ENCODE measurements at regions not wholly inside any gene's neighbourhood (a gene's known extent, or its start where the extent isn't known, plus 50 kb on each side); places are given as distances from the start of the nearest gene placed in this dataset.
A peak's percentile ranks its signal among the peaks of the same experiment; 100 is the strongest.
"Not testable (repeated sequence)": the region's sequence is repeated elsewhere in the genome, so short reads cannot be mapped to it uniquely, and the experiment has no call there.

- DNase-seq = no peak
These were observed 134.2 kb upstream of the FRG1 start for GRCh38 chr4:189806506-189806905.

DNA sequence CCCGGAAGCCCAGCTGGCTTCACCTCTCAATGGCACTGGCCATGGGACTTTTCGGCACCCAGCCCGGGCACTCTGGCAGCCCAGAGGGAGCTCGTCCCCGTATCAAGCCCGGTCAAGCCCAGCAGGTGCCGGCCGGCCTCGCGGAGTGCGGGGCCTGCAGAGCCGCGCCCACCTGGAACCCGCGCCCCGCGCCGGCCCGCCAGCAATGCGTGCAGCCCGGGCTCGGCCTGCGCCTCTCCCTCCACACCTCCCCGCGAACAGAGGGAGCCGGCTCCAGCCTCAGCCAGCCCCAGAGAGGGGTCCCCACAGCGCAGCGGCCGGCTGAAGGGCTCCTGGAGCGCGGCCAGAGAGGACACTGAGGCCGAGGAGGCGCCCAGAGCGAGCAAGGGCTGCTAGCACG, 133.6 kb upstream of the FRG1 start:
- DNase-seq = no peak

DNA sequence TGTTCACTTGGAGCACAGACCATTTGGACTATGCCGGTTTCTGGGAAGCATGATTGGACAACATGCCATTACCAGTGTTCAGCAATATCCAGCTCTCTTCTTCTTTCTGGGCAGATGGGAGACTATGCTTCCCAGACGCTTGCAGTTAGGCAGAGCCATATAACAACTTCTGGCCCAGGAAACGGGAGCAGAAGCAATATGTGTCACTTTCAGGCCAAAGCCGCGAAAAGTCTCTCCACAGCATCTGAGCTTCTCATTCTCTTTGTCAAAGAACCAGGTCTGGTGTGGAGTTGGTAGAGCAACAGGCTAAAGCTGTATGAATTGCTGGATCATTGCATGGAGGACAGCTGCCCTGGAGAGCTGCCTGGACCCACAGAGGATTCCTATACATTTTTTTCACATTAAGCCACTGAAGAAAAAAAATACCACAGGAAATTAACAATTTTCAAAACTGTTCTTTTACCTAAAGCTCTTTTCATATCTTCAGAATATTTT, 131.4 kb upstream of the FRG1 start:
- DNase-seq = no peak

- no peak for DNase-seq
These were observed 130.8 kb upstream of the FRG1 start for GRCh38 chr4:189809839-189810238.

DNA sequence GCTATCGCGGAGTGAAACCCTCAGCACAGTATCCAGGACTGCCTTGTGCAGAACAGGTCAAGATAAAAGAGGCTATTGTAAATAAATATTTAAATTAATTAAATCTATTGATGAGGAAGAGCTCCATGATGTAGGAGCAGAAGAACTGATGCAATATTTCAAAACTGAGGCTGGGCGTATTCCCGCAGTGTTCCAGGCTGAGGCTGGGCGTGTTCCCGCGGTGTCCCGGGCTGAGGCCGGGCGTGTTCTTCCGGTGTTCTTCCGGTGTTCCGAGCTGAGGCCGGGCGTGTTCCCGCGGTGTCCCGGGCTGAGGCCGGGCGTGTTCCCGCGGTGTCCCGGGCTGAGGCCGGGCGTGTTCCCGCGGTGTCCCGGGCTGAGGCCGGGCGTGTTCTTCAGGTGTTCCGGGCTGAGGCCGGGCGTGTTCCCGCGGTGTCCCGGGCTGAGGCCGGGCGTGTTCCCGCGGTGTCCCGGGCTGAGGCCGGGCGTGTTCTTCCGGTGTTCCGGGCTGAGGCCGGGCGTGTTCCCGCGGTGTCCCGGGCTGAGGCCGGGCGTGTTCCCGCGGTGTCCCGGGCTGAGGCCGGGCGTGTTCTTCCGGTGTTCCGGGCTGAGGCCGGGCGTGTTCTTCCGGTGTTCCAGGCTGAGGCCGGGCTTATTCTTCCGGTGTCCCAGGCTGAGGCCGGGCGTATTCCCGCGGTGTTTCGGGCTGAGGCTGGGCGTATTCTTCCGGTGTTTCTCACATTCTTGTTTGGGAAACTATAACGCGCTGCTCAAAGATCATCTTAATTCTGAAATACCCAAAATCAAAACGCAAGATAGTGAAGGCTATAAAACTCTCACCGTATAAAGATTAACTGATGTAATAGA, 130.1 kb upstream of the FRG1 start:
- not testable (repeated sequence) for DNase-seq

DNA sequence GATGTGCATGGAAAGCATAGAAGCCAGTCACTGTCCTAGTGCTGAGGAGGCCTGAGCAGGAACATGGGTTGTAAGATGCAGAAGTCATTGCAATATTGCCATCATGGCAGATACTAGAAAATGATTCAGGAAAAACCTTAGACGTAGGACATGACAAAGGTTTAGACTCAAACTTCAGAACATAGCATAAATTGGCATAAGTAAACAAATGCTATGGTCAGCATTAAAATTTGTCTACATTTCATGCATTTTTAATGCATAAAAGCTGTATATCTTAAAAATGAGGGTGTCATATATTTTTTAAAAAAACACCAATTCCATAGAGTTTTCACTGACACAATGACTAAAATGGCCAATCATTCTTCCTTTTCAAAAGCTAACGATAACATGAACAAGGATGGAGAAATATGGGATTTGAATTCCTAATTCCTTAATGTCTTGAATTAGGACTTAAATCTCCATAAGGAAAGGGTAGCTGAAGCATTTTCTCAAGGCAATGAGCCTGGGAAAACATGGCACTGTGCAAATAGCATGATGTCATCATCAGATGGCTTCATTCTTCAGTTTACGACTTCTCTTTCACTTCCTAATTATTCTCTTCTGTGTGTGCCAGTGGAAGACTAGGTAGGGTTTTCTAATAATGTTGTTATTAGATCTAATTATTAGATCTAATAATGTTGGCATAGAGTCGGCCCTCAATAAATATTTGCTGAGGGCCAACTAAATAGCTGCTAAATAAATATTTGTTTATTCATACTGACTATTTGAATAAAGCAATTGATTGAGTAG, 125.1 kb upstream of the FRG1 start:
- no peak for DNase-seq

GRCh38 chr4:189822326-189822725, 118.3 kb upstream of the FRG1 start:
- DNase-seq = no peak

DNA sequence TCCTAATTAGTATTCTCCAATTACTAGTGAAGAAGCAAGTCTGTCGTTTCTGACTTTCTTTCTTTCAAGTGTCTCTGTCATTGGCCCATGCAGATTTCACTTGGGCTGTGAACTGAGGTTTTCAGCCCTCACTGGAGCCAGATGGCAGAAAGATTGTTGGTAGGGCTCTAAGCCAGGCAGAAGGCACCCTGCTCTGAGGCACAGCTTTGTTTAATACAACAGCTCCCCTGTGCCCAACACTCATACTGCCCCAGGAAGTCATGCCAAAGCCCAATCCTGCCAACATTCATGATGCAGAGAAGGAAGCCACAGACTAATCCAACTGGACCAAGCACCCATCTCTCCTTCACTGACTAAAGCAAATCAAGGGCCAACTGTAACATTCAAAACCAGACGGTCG, 117.1 kb upstream of the FRG1 start:
- DNase-seq = no peak

GRCh38 chr4:189825466-189825865, 115.2 kb upstream of the FRG1 start:
- DNase-seq = no peak

- no peak for DNase-seq
These were observed 114.0 kb upstream of the FRG1 start for GRCh38 chr4:189826657-189827056.

DNA sequence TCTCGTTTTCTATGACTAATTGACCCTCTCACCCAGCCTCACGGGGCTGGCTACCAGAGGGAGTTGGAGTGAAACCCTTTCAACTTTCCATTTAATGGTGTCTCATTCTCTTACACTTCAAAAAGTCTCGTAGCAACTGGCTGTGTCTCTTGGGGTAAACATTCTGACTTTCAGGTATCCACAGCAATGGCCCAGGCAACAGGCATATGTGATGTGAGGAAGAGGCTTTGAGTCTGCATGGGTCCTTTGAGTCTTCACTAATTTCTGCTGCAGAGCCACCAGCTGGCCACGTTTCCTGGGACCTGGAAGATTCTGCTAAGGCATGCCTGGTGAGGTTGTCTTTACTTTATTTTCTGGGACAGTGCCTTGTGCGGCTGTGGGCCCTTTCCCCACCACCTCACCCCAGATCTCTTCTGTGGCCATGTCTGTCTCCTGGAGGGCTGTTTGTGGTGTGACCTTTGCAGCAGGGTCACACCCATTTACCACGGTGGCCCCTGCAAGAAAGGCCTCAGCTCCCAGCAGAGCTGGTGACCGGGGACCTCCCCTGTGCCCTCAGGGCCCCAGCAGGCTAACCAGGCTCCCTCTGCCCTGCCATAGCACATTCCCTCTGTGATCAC, 112.5 kb upstream of the FRG1 start:
- DNase-seq = no peak

DNA sequence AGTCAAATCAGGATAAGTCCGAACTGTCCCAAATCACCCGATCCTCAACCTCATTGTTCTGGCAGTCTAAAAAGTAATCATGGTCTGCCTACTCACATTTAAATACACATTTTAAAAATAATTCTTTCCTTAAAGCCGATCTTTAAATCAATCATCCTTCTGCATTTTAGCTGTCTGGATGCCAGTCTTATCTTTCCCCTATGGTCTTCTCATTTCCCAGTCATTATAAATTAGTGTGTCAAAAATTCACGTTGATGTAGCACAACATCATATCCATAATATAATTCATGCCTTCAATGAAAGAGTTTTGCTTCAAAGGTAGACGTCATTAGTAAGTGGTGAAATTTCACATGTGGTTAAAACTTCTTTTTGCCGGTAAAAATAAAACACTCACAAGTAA, 108.1 kb upstream of the FRG1 start:
- DNase-seq = no peak

- no peak for DNase-seq
These were observed 106.1 kb upstream of the FRG1 start for GRCh38 chr4:189834616-189835015.

- no peak for DNase-seq
These were observed 105.2 kb upstream of the FRG1 start for GRCh38 chr4:189835505-189835904.

- no peak for DNase-seq
These were observed 103.2 kb upstream of the FRG1 start for GRCh38 chr4:189837471-189837870.

DNA sequence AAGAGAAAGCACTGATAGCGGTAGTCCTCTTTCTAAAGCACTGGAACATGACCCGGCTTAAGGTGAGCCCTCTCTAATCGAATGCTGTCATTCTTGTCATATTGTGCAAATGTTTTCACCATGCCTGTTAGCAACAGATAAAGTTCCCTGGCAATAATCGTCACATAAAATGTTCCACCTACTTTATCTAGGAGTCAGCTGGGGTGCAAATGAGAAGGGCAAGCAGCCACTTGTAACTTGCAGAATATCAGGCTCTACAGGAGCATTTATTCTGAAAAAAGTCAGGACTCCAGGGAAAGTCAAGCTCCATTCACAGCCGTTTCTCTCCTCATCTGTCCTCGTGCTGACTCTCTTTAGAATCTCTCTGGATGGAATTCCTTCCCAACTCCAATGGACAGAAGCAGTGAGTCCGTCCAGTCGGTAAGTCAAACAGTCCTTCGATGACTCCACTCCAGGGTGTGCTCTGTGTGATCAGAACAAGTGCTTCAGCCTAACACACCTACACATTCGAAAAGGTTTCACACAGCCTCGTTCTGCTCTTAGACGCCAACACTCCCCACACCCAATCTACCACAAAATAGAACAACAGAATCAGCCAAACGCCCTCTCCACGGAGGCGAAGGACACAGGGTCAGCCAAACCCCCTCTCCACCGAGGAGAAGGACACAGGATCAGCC, 101.7 kb upstream of the FRG1 start:
- no peak for DNase-seq

- no peak for DNase-seq
These were observed 100.3 kb upstream of the FRG1 start for GRCh38 chr4:189840356-189840755.

GRCh38 chr4:189843413-189844009, 97.2 kb upstream of the FRG1 start:
- no peak for DNase-seq

GRCh38 chr4:189845145-189845846, 95.4 kb upstream of the FRG1 start:
- no peak for DNase-seq

DNA sequence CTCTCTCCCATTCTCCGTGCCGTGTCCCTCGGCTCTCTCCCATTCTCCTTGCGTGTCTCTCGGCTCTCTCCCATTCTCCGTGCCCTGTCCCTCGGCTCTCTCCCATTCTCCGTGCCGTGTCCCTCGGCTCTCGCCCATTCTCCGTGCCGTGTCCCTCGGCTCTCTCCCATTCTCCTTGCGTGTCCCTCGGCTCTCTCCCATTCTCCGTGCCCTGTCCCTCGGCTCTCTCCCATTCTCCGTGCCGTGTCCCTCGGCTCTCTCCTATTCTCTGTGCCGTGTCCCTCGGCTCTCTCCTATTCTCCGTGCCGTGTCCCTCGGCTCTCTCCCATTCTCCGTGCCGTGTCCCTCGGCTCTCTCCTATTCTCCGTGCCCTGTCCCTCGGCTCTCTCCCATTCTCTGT, 94.6 kb upstream of the FRG1 start:
- DNase-seq = not testable (repeated sequence)

GRCh38 chr4:189846608-189847007, 94.1 kb upstream of the FRG1 start:
- DNase-seq = peak; percentile 16

GRCh38 chr4:189848672-189849071, 92.0 kb upstream of the FRG1 start:
- DNase-seq = not testable (repeated sequence)
